K562 (cell line): ENCODE measurements at regions not wholly inside any gene's neighbourhood (a gene's known extent, or its start where the extent isn't known, plus 50 kb on each side); places are given as distances from the start of the nearest gene placed in this dataset.

ENCODE experiments used
- ATAC-seq: fragments of 200-7000 bp; cut with Tn5 transposase; 3 replicates; pipeline ENCODE4 v1.9.1; 2020; ENCODE audit warnings: moderate library complexity
- BruUV-seq: library from RNA; stranded (reverse); fragments of 400-500 nt; replicated peaks from 2 replicates; lab custom pipeline; 2021; lab: Mats Ljungman, UMichigan
- CTCF ChIA-PET: fragments of 300-600 bp; formaldehyde crosslinking; extraction: SDS; loops from one replicate; lab custom pipeline; 2021; ENCODE audit warnings: low intra/inter-chr PET ratio; lab: Yijun Ruan, JAX
- POLR2A ChIA-PET: fragments of 300-600, 350-650 bp; sonication (Branson Sonifier 250); formaldehyde crosslinking; extraction: SDS; loops from one replicate; lab custom pipeline; 2021; ENCODE audit warnings: antibody characterized with exemption, inconsistent platforms; lab: Yijun Ruan, JAX
- DNase-seq, 4 experiments: peaks; one replicate each; pipeline versions ENCODE4 v3.0.0 to v3.0.0-alpha.2; 2011 to 2018; ENCODE audit warnings: low spot score in 3 of 4, mixed read lengths in 3 of 4; ENCODE audit errors: extremely low read depth in 1 of 4
- FAIRE-seq: peaks from 2 replicates; lab custom pipeline; 2011; peaks lifted over from hg19 to GRCh38; lab: Jason Lieb, UNC
- H2AFZ ChIP-seq: 2 replicates; pipeline ENCODE4 v1.6.0; 2011; ENCODE audit warnings: low read depth, low read length, control low read depth, inconsistent platforms
- H3K27ac ChIP-seq: fragments of 200-600 bp; 3 replicates; pipeline ENCODE4 v1.8.0; 2011; ENCODE audit warnings: low read depth, mild to moderate bottlenecking, control low read depth, inconsistent platforms, low read length, moderate library complexity, mixed read lengths; ENCODE audit errors: extremely low read depth
- H3K27me3 ChIP-seq, 2 experiments: fragments of 300-600 bp in 1 of 2; 2 replicates in 1 of 2; 3 replicates in 1 of 2; pipeline versions ENCODE4 v1.6.0 to v1.8.0; 2011; ENCODE audit warnings: inconsistent platforms in 2 of 2, low read length in 2 of 2, mild to moderate bottlenecking in 1 of 2, mixed read lengths in 1 of 2, moderate library complexity in 1 of 2; ENCODE audit not compliant: control insufficient read depth in 2 of 2, insufficient read depth in 2 of 2
- H3K36me3 ChIP-seq: fragments of 300-600 bp; 3 replicates; pipeline ENCODE4 v1.8.0; 2011; ENCODE audit warnings: mild to moderate bottlenecking, low read length, inconsistent platforms; ENCODE audit not compliant: control insufficient read depth, insufficient read depth
- H3K4me1 ChIP-seq, 2 experiments: fragments of 200-600 bp in 1 of 2; replicated peaks in 1 of 2; 2 replicates in 1 of 2; 3 replicates in 1 of 2; pipeline versions ENCODE4 v1.5.1 to v1.8.0; 2011; ENCODE audit warnings: inconsistent platforms in 2 of 2, low read length in 2 of 2, mild to moderate bottlenecking in 1 of 2, mixed read lengths in 1 of 2, moderate library complexity in 1 of 2; ENCODE audit not compliant: control insufficient read depth in 2 of 2, insufficient read depth in 2 of 2
- H3K4me2 ChIP-seq: 2 replicates; pipeline ENCODE4 v1.6.1; 2011; ENCODE audit warnings: low read length, control low read depth, inconsistent platforms, mixed read lengths; ENCODE audit not compliant: insufficient read depth
- H3K4me3 ChIP-seq: fragments of 200-600 bp; sonication (generic), shearing (Covaris generic); 2 replicates; pipeline ENCODE4 v1.5.1; 2016; ENCODE audit warnings: control low read depth, inconsistent platforms
- H3K79me2 ChIP-seq: fragments of 200-600 bp; 3 replicates; pipeline ENCODE4 v1.8.0; 2011; ENCODE audit warnings: low read length, inconsistent platforms; ENCODE audit not compliant: control insufficient read depth, insufficient read depth
- H3K9ac ChIP-seq, 2 experiments: 2 replicates each; pipeline versions ENCODE4 v1.6.0 to v1.6.1; 2011; ENCODE audit warnings: low read depth in 2 of 2, low read length in 2 of 2, control low read depth in 1 of 2, inconsistent platforms in 1 of 2, mild to moderate bottlenecking in 1 of 2, mixed read lengths in 1 of 2; ENCODE audit not compliant: insufficient read depth in 1 of 2
- H3K9me1 ChIP-seq: one replicate; pipeline ENCODE4 v1.6.0; 2011; ENCODE audit warnings: inconsistent platforms, mild to moderate bottlenecking, low read length, moderate library complexity; ENCODE audit not compliant: control insufficient read depth, insufficient read depth
- H3K9me3 ChIP-seq: replicated peaks from 2 replicates; pipeline ENCODE4 v1.5.1; 2011; ENCODE audit warnings: low read depth, low read length, inconsistent platforms; ENCODE audit not compliant: control insufficient read depth, insufficient read depth
- H4K20me1 ChIP-seq: replicated peaks from 2 replicates; pipeline ENCODE4 v1.6.1; 2011; ENCODE audit warnings: low read length, inconsistent platforms, mixed read lengths; ENCODE audit not compliant: control insufficient read depth, insufficient read depth
- CHAMP1 ChIP-seq: fragments of 450-650 bp; IDR thresholded peaks from 2 replicates; pipeline ENCODE4 v1.6.1; 2016; ENCODE audit warnings: mild to moderate bottlenecking
- DPF2 ChIP-seq: fragments of 450-650 bp; IDR thresholded peaks from 2 replicates; pipeline ENCODE4 v1.6.1; 2016
- EWSR1 ChIP-seq: fragments of 450-650 bp; IDR thresholded peaks from 2 replicates; pipeline ENCODE4 v1.6.1; 2018; ENCODE audit warnings: borderline replicate concordance, mild to moderate bottlenecking, low read depth, moderate library complexity; ENCODE audit not compliant: partially characterized antibody
- GTF2A2 ChIP-seq: IDR thresholded peaks from 2 replicates; pipeline ENCODE4 v1.6.1; 2016; ENCODE audit warnings: mild to moderate bottlenecking, missing genetic modification characterization, missing compliant biosample characterization
- HDAC2 ChIP-seq: fragments of 450-650 bp; IDR thresholded peaks from 2 replicates; pipeline ENCODE4 v1.6.1; 2016; ENCODE audit warnings: mild to moderate bottlenecking
- KLF6 ChIP-seq: fragments of 250-450 bp; sonication (Bioruptor Pico); IDR thresholded peaks from 2 replicates; pipeline ENCODE4 v1.4.0; 2020; ENCODE audit warnings: mild to moderate bottlenecking, moderate library complexity, borderline replicate concordance
- MCM3 ChIP-seq: fragments of 450-650 bp; IDR thresholded peaks from 2 replicates; pipeline ENCODE4 v1.6.1; 2016
- MTF1 ChIP-seq: fragments of 250-450 bp; sonication (Bioruptor Pico); IDR thresholded peaks from 2 replicates; pipeline ENCODE4 v1.9.0; 2021; ENCODE audit warnings: moderate library complexity, mild to moderate bottlenecking, inconsistent platforms, borderline replicate concordance
- MXI1 ChIP-seq: IDR thresholded peaks from 2 replicates; pipeline ENCODE4 v1.6.1; 2011; ENCODE audit warnings: low read depth, mild to moderate bottlenecking, improper control_type of control experiment, low read length
- NONO ChIP-seq, 2 experiments: fragments of 200-400 bp in 1 of 2; fragments of 450-650 bp in 1 of 2; formaldehyde crosslinking in 1 of 2; IDR thresholded peaks; 2 replicates each; pipeline ENCODE4 v1.6.1; 2017; ENCODE audit warnings: low read depth in 2 of 2, mild to moderate bottlenecking in 2 of 2, moderate library complexity in 2 of 2, low read length in 1 of 2
- POLR2AphosphoS5 ChIP-seq: IDR thresholded peaks from 2 replicates; pipeline ENCODE4 v1.6.1; 2011; ENCODE audit warnings: mild to moderate bottlenecking, low read depth, low read length, moderate library complexity; ENCODE audit not compliant: control insufficient read depth, insufficient read depth
- RBM15 ChIP-seq: fragments of 200-400 bp; formaldehyde crosslinking; IDR thresholded peaks from 2 replicates; pipeline ENCODE4 v1.6.1; 2018; ENCODE audit warnings: mild to moderate bottlenecking, low read length, moderate library complexity; ENCODE audit not compliant: insufficient read depth
- RBM17 ChIP-seq: fragments of 200-400 bp; formaldehyde crosslinking; IDR thresholded peaks from 2 replicates; pipeline ENCODE4 v1.6.1; 2017; ENCODE audit warnings: low read depth, mild to moderate bottlenecking, low read length, borderline replicate concordance
- SRF ChIP-seq, 2 experiments: fragments of 250-450, 450-650 bp in 1 of 2; sonication (Bioruptor Pico) in 1 of 2; sonication (generic) in 1 of 2; formaldehyde crosslinking; IDR thresholded peaks; 2 replicates each; pipeline versions ENCODE4 v1.5.0 to v1.5.1; 2020 to 2022; ENCODE audit warnings: mild to moderate bottlenecking in 1 of 2, missing genetic modification reagents in 1 of 2
- STAT6 ChIP-seq: sonication (generic); formaldehyde crosslinking; IDR thresholded peaks from 2 replicates; pipeline ENCODE4 v1.8.1; 2023; ENCODE audit warnings: mild to moderate bottlenecking, missing genetic modification reagents
- ZNF655 ChIP-seq: fragments of 250-450 bp; sonication (Bioruptor Pico); IDR thresholded peaks from 2 replicates; pipeline ENCODE4 v1.5.0; 2021
- WGBS: fragments of 100-300 bp; shearing (Covaris generic); methylation state at CpG from one replicate; pipeline ENCODE4 v1.1.6; 2016; ENCODE audit warnings: low coverage, mixed read lengths; ENCODE audit not compliant: insufficient coverage; ENCODE audit errors: missing lambda C conversion rate; 5-methylcytosine and 5-hydroxymethylcytosine counted together
- in situ Hi-C: fragments of 300-500 bp; cut with MboI; formaldehyde crosslinking; loops from 4 replicates; pipeline ENCODE4 v1.15.0; 2018; ENCODE audit warnings: inconsistent platforms, mixed read lengths
- intact Hi-C: fragments of 100-400 bp; cut with micrococcal nuclease; formaldehyde crosslinking; loops from 2 replicates; pipeline ENCODE4 v1.14.2; 2022

- TF ChIP-seq POLR2AphosphoS5 (no peak), ZNF655 (CRISPR knock-in tag) (no peak), KLF6 (no peak)
Observed at GRCh38 chr16:63703612-63704011, 1418.3 kb downstream of the CDH11 start (continued).

- Histone ChIP-seq H4K20me1 (no peaks in the 10 kb centered on the region), H3K36me3 (no peaks in the 10 kb centered on the region), H3K9me3 (no peaks in the 10 kb centered on the region), H3K79me2 (no peaks in the 10 kb centered on the region), H3K4me2 (no peak overlapping the region), H3K9me1 (no peaks in the 10 kb centered on the region), H3K4me1 (no peaks in the 10 kb centered on the region), H3K9ac (no peak overlapping the region), H3K4me3 (no peak overlapping the region), H2AFZ (no peak overlapping the region), H3K27me3 (no peaks in the 10 kb centered on the region), H3K27ac (no peak overlapping the region)
- ChIA-PET POLR2A (no interaction called here), CTCF (no interaction called here)
- DNase-seq (peak in 1 of 4 experiments; percentile 2), FAIRE-seq (no peak), ATAC-seq (0 out of 3 replicates have a peak, but pooled peaks have one; percentile 39)
- intact Hi-C loops: no loop called here
- BruUV-seq: no TSS peak
- in situ Hi-C loops: no loop called here
- 2% methylated on average over 11 of the region's 11 CpGs for WGBS
- no peak for TF ChIP-seq MXI1
- TF ChIP-seq GTF2A2 (tag): no peak
- TF ChIP-seq SRF (CRISPR knock-in tag; IDR thresholded peaks at IDR 0.05): no peak
- no peak for TF ChIP-seq RBM17
- no peak for TF ChIP-seq MCM3
- no peak for TF ChIP-seq MTF1 (CRISPR knock-in tag)
- TF ChIP-seq STAT6 (CRISPR knock-in tag): no peak
- no peak for TF ChIP-seq NONO (IDR thresholded peaks at IDR 0.05; ENCODE audit: low read depth in 2 of 2, low read length in 1 of 2)
- no peak for TF ChIP-seq EWSR1
- TF ChIP-seq HDAC2: no peak
- no peak for TF ChIP-seq DPF2
- TF ChIP-seq RBM15: no peak
- no peak for TF ChIP-seq CHAMP1
Observed at GRCh38 chr16:63702981-63703590, 1418.8 kb downstream of the CDH11 start.
